Urinary bladder (tissue), 3 donors: ENCODE measurements at regions not wholly inside any gene's neighbourhood (a gene's known extent, or its start where the extent isn't known, plus 50 kb on each side); places are given as distances from the start of the nearest gene placed in this dataset.

Source experiments
- DNase-seq: peaks from one replicate; pipeline ENCODE4 v3.0.0-alpha.2; 2015; ENCODE audit errors: extremely low spot score
- H3K27ac ChIP-seq: one replicate; pipeline ENCODE4 v1.5.1; 2013; ENCODE audit warnings: low read depth, mild to moderate bottlenecking, moderate library complexity
- H3K36me3 ChIP-seq: one replicate; pipeline ENCODE4 v1.6.1; 2013; ENCODE audit warnings: mild to moderate bottlenecking, moderate library complexity; ENCODE audit not compliant: insufficient read depth
- H3K4me1 ChIP-seq: one replicate; pipeline ENCODE4 v1.6.1; 2013; ENCODE audit warnings: mild to moderate bottlenecking, moderate library complexity; ENCODE audit not compliant: insufficient read depth
- H3K4me3 ChIP-seq: one replicate; pipeline ENCODE4 v1.5.1; 2013; ENCODE audit warnings: low read depth, low read length
- WGBS: extraction: QIAGEN DNeasy Blood & Tissue Kit; methylation state at CpG from one replicate; pipeline ENCODE4 v1.1.7; 2013; 5-methylcytosine and 5-hydroxymethylcytosine counted together
- donor health status: healthy with polysubstance abuse.
- donor health status: healthy.

DNA sequence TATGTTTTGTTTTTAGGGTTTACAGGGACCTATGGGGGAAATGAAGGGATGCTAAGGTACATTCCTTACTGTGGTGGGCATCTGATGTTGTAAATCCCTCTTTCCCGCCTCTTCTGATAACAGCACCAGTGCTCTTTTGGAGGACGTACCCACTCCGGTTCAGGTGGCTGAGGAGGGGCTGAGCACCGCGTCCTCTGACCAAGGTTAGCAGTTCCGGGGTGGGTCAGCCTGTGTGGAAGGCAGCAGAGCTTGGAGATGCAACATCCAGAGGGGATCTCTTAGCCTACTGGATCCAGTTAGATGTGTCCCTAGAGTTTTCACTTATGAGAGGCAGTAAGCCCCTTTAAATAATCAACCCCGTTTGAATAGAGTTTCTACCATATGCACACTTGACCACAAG is 135.3 kb upstream of the KCNG1 start:
- no peak overlapping the region for H3K27ac ChIP-seq
- H3K36me3 ChIP-seq, result no peaks in the 10 kb centered on the region
- WGBS, result 78% methylated on average over 7 of the region's 7 CpGs
- H3K4me1 ChIP-seq, result no peaks in the 10 kb centered on the region
- no peak overlapping the region for H3K4me3 ChIP-seq
- no peak for DNase-seq

DNA sequence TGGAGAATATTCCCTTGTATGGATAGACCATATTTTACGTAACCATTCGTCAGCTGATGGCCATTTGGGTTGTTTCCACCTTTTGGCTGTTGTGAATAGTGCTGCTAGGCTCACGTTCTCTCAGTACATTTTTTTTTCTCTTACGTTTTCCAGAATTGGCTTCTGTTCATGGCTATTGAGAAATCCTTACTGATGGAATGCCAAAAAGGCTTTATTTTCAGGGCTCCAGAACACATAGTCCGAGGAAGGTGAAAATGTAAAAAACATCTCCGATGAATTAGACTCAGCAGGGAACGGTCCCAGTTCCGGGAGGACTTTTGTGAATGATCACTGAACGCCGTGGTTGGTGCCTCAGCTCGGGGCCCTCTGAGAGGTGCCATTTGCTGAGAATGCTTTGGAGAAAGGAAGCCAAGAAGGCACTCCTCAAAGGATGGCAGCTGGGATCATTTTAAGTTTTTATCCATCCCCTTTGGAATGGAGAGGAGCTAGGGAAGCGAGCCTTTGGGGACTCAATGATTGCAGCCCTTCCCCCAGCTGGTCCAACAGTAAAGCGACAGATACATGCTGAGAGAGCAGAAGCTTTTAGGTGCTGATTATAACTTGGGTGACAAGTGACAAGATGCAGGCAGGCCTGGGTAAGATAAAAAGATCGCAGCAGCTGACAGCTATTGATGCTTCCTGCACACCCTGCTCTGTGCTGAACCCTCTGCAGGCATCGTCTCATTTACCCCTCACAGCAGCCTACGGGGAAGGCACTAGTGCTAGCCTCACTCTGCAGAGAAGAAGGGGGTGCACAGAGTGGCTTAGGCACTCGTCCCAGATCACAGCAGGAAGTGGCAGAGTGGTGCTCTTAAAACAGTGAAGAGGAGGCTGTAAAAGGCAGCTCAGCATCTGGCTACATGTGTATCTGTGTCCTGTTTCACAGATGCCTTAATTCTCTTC is 133.4 kb upstream of the KCNG1 start:
- no peaks in the 10 kb centered on the region for H3K36me3 ChIP-seq
- 19% methylated on average over 17 of the region's 17 CpGs for WGBS
- H3K4me3 ChIP-seq, result no peak overlapping the region
- DNase-seq, result no peak
- no peaks in the 10 kb centered on the region for H3K4me1 ChIP-seq
- H3K27ac ChIP-seq, result no peak overlapping the region

DNA sequence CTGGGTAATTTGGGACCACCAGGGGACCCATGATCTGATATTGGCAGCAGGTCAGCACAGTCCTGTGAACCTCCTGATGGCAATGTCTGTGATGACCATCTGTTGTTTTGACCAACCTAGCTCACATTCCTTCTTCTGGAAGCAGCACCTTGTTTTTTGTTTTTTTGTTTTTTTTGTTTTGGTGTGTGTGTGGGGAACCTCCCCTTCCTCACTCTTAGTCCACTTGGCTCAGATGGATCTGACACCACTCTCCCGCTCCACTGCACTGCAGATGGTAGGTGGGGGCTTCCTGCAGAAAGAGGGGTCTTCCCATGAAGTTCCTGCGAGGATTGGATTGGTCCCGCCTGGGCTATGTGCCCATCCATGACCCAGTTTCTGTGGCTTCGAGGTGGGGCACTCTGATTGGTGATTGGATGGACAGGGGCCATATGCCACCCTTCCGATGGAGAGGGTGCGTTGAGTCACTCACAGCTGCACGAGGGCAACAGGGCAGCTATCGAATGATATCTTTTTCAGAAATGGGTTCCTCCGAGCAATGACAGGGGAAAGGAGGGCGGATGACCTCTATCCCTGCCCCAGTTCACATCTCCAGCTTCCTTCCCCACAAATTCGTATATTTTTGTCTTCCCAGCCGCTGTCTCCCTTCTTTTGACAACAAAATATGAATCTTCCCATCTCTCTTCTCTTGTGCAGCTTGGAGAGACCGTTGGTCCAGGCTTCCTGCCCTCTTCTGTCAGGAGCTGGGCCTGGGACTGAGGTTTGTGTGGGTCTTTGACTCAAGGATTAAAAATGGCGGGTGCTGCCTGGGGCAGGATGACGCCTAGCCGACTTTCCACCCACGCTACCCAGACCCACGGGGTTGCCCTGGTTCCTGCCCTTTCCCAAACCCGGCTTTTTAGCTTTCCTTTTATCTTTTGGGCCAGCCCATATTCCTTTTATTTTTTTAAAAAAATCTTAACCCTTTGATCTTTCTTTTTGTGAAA is 132.1 kb upstream of the KCNG1 start:
- no peak for DNase-seq
- H3K36me3 ChIP-seq, result no peaks in the 10 kb centered on the region
- no peak overlapping the region for H3K4me3 ChIP-seq
- WGBS, result 88% methylated on average over 19 of the region's 19 CpGs
- no peak overlapping the region for H3K27ac ChIP-seq
- no peaks in the 10 kb centered on the region for H3K4me1 ChIP-seq

DNA sequence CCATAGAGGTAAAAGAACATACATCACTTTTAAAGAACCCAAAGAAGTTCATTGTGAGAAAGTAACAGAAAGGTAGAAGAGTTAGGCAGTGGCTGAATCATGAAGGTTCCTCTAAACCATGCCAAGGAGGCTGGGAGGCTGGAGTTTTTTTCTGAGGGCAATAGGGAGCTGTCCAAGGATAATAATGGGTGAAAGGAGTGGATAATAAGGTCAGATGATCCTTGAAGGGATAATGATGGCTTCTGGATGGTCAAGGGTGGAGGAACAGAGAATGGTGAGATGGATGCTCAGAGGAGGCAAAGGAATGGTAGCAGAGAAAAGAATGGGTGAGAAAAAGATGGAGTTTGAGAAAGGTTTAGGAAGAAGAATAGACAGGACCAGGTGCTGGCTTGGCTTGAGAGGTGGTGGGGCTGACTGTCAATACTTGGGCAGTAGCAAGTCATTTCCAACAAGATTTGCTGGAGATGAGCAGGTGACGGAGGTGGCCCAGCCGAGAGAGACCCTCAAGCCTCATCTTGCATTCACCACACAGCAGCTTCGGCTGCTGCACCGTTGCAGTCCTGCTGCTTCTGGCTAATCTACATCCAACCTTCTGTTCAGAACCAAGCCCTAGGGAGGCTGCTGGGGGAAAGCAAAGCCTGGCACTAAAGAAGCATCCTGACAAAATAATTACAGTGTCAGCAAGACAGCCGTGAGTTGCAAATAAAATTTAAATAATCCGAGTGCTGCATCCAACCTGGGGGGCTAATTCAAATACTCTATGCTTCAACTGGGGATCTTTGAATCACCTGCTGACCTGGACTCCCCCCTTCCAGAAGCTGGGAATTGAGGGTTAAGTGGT is 131.2 kb upstream of the KCNG1 start:
- no peak for DNase-seq
- Histone ChIP-seq H3K4me1 (no peaks in the 10 kb centered on the region), H3K36me3 (no peaks in the 10 kb centered on the region), H3K27ac (no peak overlapping the region), H3K4me3 (no peak overlapping the region)
- 80% methylated on average over 6 of the region's 6 CpGs for WGBS

DNA sequence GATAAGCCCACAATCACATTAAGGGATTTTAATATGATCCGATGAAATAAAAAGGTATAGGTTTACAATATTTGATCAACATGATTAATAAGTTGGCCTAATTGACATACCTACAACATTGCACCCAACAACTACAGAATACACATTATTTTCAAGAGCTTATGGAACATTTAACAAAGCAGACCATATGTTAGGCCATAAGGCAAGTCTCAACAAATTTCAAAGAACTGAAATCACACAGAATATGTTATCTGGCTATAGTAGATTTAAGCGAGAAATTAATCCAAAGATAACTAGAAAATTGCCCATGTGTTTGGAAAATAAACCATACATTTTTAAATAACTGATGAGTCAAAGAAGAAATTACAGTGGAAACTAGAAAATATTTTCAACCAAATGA is 126.0 kb upstream of the KCNG1 start:
- no peaks in the 10 kb centered on the region for H3K4me1 ChIP-seq
- no peak overlapping the region for H3K4me3 ChIP-seq
- WGBS, result 77% methylated on average over 2 of the region's 2 CpGs
- DNase-seq, result no peak
- H3K36me3 ChIP-seq, result no peaks in the 10 kb centered on the region
- H3K27ac ChIP-seq, result no peak overlapping the region

DNA sequence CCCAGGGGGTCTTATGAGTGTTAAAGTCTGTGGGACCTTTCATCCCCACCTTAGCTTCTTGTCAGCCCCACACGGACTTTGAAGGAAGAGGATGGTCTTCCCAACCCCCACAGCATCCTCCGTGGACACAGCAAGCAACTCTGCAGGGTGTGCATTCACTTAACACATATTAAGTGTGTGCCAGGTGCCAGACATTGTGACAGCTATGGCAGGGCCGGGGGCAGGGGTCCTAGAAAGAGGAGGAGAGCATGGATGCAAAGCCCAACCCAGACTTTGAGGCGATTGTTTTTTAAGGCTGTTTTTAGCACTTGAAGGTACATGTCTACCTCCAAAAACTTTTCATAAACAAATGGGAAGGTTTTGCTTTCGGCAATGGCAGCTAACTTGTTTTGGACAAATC is 121.6 kb upstream of the KCNG1 start:
- no peak overlapping the region for H3K27ac ChIP-seq
- no peaks in the 10 kb centered on the region for H3K4me1 ChIP-seq
- no peak for DNase-seq
- H3K36me3 ChIP-seq, result no peaks in the 10 kb centered on the region
- H3K4me3 ChIP-seq, result no peak overlapping the region
- 59% methylated on average over 5 of the region's 5 CpGs for WGBS

DNA sequence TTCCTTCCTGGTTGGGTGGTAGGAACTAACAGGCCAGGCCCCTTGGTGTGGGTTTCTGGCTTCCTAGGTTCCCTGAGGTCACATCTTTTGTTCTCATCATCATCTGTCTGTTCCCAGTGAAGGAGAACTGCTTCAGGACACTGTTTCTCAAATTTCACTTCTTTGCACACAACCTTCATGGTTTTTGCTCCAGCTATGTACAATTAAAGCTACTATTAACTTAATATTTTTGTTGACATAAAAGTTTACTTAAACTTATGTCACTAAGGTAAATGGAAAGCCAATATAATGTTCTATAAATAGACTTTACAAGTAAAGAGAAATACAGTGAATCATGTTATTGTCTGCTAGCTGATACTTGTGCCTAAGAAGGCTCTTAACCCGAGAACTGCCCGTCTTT is 120.7 kb upstream of the KCNG1 start:
- no peak for DNase-seq
- Histone ChIP-seq H3K27ac (no peak overlapping the region), H3K4me1 (no peaks in the 10 kb centered on the region), H3K36me3 (no peaks in the 10 kb centered on the region), H3K4me3 (no peak overlapping the region)
- WGBS, result 79% methylated on average over 2 of the region's 2 CpGs

DNA sequence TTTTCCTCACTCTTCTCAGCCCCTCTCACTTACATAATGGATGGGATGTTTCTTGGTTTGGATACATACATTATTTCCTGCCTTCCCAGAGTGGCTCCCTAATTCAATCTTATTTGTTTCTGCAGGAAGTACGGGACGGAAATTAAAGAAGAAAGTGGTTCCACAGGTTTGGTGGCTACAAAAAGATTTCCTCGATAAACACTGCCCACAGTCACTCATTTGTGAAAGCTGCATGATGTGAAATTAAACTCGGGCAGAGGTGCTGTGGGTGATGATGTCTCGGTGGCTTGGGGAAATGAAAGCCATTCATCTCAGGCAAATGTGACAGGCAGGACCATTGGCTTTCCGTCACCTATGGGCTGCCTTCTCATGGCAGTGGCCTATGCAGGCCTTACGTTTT is 119.5 kb upstream of the KCNG1 start:
- WGBS, result 80% methylated on average over 7 of the region's 7 CpGs
- Histone ChIP-seq H3K36me3 (no peaks in the 10 kb centered on the region), H3K4me1 (no peaks in the 10 kb centered on the region), H3K27ac (no peak overlapping the region), H3K4me3 (no peak overlapping the region)
- DNase-seq, result no peak

DNA sequence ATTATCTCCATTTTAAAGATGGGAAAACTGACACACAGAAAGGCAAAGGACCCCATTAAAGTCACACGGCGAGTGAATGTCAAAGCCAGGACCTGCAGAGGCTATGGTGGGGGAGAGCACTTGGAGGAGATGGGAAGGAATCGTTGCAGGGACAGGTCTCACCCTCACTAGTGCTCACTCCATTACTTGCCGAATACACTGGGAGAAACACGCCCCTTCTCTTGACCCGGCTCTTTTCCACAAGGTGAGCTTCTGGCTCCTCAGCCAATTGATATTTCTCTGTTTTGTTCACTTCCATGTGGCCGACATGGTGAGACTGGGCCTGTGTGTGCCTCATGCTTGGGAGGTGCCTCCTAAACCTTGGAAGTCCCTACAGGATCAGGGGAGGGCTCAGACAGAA is 117.8 kb upstream of the KCNG1 start:
- no peak for DNase-seq
- WGBS, result 96% methylated on average over 7 of the region's 7 CpGs

DNA sequence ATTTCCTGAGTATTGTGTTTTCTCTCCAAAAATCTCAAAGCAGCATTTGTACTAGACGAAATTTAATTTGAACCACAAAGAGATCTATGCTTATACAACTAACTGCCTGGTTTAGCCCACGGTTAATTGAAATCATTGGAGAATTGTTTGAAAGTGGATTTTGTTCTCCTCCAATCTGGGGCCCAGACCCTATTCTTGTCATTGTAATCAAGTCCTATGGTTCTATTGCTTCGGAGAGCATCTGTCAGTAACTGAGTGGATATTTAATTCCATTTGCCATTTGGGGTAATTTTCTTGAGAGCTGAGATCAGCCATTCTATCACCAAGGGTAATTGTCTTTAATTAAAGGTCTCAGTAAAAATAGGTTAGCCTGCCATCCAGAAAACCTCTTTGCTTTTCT is 117.0 kb upstream of the KCNG1 start:
- Histone ChIP-seq H3K36me3 (no peaks in the 10 kb centered on the region), H3K4me1 (no peaks in the 10 kb centered on the region), H3K4me3 (no peak overlapping the region), H3K27ac (no peak overlapping the region)
- WGBS, result 87% methylated on average over 3 of the region's 3 CpGs
- no peak for DNase-seq

More for the DNA sequence above, 117.8 kb upstream of the KCNG1 start:
- Histone ChIP-seq H3K27ac (no peak overlapping the region), H3K4me1 (no peaks in the 10 kb centered on the region), H3K36me3 (no peaks in the 10 kb centered on the region), H3K4me3 (no peak overlapping the region)

DNA sequence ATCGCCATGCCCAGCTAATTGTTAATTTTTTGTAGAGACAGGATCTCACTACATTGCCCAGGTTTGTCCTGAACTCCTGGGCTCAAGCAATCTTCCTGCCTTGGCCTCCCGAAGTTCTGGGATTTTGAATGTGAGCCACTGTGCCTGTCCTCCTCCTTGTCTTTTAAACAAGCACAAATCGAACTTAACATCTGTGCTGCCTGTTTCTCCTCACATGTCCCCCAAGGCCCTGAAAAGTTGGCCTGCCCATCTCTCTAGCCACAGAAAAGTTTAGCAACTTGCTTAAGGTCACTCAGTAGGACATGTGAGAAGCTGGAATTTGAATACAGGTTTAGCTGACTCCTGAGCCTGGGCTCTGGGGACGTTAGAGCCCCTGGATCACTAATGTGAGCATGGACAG is 115.7 kb upstream of the KCNG1 start:
- no peak overlapping the region for H3K27ac ChIP-seq
- no peak for DNase-seq
- H3K36me3 ChIP-seq, result no peaks in the 10 kb centered on the region
- H3K4me3 ChIP-seq, result no peak overlapping the region
- 78% methylated on average over 4 of the region's 4 CpGs for WGBS
- H3K4me1 ChIP-seq, result no peaks in the 10 kb centered on the region

DNA sequence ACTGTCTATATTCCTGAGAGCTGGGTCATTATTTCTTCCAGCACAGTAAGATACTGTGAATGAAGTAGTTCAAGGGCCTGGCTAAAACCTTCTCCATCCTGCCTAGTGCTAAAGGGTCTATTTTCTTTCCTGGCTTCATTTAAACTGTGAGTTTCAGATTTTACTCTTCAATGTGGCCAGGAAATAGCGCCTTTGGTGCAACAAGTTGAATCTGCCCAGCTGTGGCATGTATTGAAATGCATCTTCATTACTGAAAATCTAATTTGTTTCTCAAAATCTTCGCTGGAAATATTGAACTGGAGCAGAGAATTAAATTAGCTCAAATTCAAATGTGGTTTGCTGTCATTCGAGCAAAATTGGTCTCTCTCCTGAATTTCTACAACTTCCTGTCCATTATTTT is 114.6 kb upstream of the KCNG1 start:
- DNase-seq, result no peak
- 90% methylated on average over 3 of the region's 3 CpGs for WGBS
- Histone ChIP-seq H3K4me1 (no peaks in the 10 kb centered on the region), H3K27ac (no peak overlapping the region), H3K4me3 (no peak overlapping the region), H3K36me3 (no peaks in the 10 kb centered on the region)
